C4-2B (cell line): ENCODE measurements at regions not wholly inside any gene's neighbourhood (a gene's known extent, or its start where the extent isn't known, plus 50 kb on each side); places are given as distances from the start of the nearest gene placed in this dataset.

Experiments used
- CTCF ChIP-seq: fragments of 450-650 bp; conservative IDR thresholded peaks from 2 replicates; pipeline ENCODE4 v1.5.1; 2017; ENCODE audit warnings: mild to moderate bottlenecking
- ZFX ChIP-seq: fragments of 450-650 bp; IDR thresholded peaks from 2 replicates; pipeline ENCODE4 v1.6.1; 2017

GRCh38 chr4:104302731-104303130, 192.0 kb downstream of the CXXC4 start:
- TF ChIP-seq CTCF (no peak), ZFX (no peak)
